Aorta (tissue), 5 donors: ENCODE measurements at regions not wholly inside any gene's neighbourhood (a gene's known extent, or its start where the extent isn't known, plus 50 kb on each side); places are given as distances from the start of the nearest gene placed in this dataset.
A peak's percentile ranks its signal among the peaks of the same experiment; 100 is the strongest.
"Not testable (repeated sequence)": the region's sequence is repeated elsewhere in the genome, so short reads cannot be mapped to it uniquely, and the experiment has no call there.

ENCODE experiments used
- ATAC-seq: fragments of 200-7000 bp; cut with Tn5 transposase; one replicate; pipeline ENCODE4 v1.9.1; 2022; ENCODE audit warnings: moderate library complexity; ENCODE audit not compliant: low FRiP score
- DNase-seq, 2 donors: peaks; one replicate each; pipeline ENCODE4 v3.0.0-alpha.2; 2020
- H3K27ac ChIP-seq, 2 donors: one replicate each; pipeline ENCODE4 v1.5.1; 2013; ENCODE audit warnings: low read length in 2 of 2, mild to moderate bottlenecking in 2 of 2, moderate library complexity in 2 of 2, control low read depth in 1 of 2, inconsistent platforms in 1 of 2, low read depth in 1 of 2
- H3K27me3 ChIP-seq, 2 donors: one replicate each; pipeline ENCODE4 v1.6.1; 2013; ENCODE audit warnings: control low read depth in 1 of 2, low read length in 1 of 2, mild to moderate bottlenecking in 1 of 2, moderate library complexity in 1 of 2; ENCODE audit not compliant: insufficient read depth in 2 of 2, control insufficient read depth in 1 of 2
- H3K36me3 ChIP-seq, 2 donors: one replicate each; pipeline ENCODE4 v1.6.1; 2013; ENCODE audit warnings: control low read depth in 1 of 2, low read length in 1 of 2, mild to moderate bottlenecking in 1 of 2; ENCODE audit not compliant: insufficient read depth in 2 of 2, control insufficient read depth in 1 of 2
- H3K4me1 ChIP-seq, 2 donors: one replicate each; pipeline ENCODE4 v1.6.1; 2013; ENCODE audit warnings: low read length in 2 of 2, control low read depth in 1 of 2, mild to moderate bottlenecking in 1 of 2, moderate library complexity in 1 of 2; ENCODE audit not compliant: insufficient read depth in 2 of 2, control insufficient read depth in 1 of 2
- H3K4me3 ChIP-seq, 2 donors: one replicate each; pipeline ENCODE4 v1.5.1; 2013; ENCODE audit warnings: low read length in 2 of 2, control low read depth in 1 of 2, mild to moderate bottlenecking in 1 of 2
- H3K9me3 ChIP-seq: one replicate; pipeline ENCODE4 v1.6.1; 2013; ENCODE audit warnings: mild to moderate bottlenecking, low read length; ENCODE audit not compliant: control insufficient read depth
- WGBS, 2 donors: extraction: QIAGEN DNeasy Blood & Tissue Kit; methylation state at CpG; one replicate each; pipeline ENCODE4 v1.1.7; 2013; 5-methylcytosine and 5-hydroxymethylcytosine counted together
- intact Hi-C, 2 donors: fragments of 100-400 bp; cut with DNase I; formaldehyde crosslinking; loops; one replicate each; pipeline versions ENCODE4 v1.14.2 to v1.15.0; 2022
- donor health status: healthy with polysubstance abuse.
- donor health status: Bipolar disorder and iron deficiency.
- donor health status: DM: no; HTN: no; CAD: no.
- donor health status: DM: no; HTN: no; CAD: no.
- donor health status: DM: yes; HTN: yes; CAD: no.

GRCh38 chr12:37441371-37441770 is 875.2 kb upstream of the ALG10B start:
- DNase-seq, H3K4me1 ChIP-seq, H3K4me3 ChIP-seq, H3K27me3 ChIP-seq, ATAC-seq, H3K36me3 ChIP-seq, intact Hi-C loops, H3K27ac ChIP-seq, H3K9me3 ChIP-seq: not testable (repeated sequence)
- WGBS, 2 donors = 70 to 82% methylated on average over 1 of the region's 1 CpG

- WGBS, 2 donors = 19 to 47% methylated on average over 3 of the region's 3 CpGs
- H3K4me1 ChIP-seq, H3K36me3 ChIP-seq, H3K9me3 ChIP-seq, H3K27me3 ChIP-seq, DNase-seq, H3K27ac ChIP-seq, intact Hi-C loops, ATAC-seq, H3K4me3 ChIP-seq: not testable (repeated sequence)
These were observed 860.9 kb upstream of the ALG10B start for GRCh38 chr12:37455646-37456045.

DNA sequence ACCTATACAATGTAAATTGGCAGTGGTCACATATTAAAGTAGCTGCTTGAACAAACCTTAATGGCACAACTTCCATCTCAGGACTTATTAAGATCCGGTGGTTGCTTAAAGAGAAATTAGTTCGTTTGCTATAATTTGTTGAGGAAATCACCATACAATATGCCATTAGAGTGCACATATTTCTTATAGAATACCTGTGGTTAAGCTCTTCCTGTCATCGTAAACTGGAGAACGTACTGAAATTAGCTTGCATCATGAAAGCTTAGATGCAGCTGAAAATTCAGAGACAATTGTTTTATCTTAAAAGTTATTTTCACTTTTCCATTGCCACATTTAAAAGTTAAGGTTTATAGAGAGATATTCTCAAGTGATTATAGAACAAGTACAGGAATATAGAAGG is 818.6 kb upstream of the ALG10B start:
- not testable (repeated sequence) for ATAC-seq

GRCh38 chr12:37510256-37510655 is 806.3 kb upstream of the ALG10B start:
- H3K27ac ChIP-seq, DNase-seq, H3K27me3 ChIP-seq, H3K36me3 ChIP-seq, H3K9me3 ChIP-seq, H3K4me3 ChIP-seq, H3K4me1 ChIP-seq, ATAC-seq, intact Hi-C loops: not testable (repeated sequence)

More for the DNA sequence above, 818.6 kb upstream of the ALG10B start:
- DNase-seq, H3K36me3 ChIP-seq, H3K9me3 ChIP-seq, intact Hi-C loops, H3K27ac ChIP-seq, H3K4me3 ChIP-seq, H3K4me1 ChIP-seq, H3K27me3 ChIP-seq: not testable (repeated sequence)
- WGBS, 2 donors = 77 to 79% methylated on average over 4 of the region's 4 CpGs

GRCh38 chr12:37540581-37540980 is 776.0 kb upstream of the ALG10B start:
- WGBS, 2 donors = 87% methylated on average over 9 of the region's 9 CpGs
- H3K4me3 ChIP-seq, H3K27ac ChIP-seq, H3K9me3 ChIP-seq, H3K36me3 ChIP-seq, H3K4me1 ChIP-seq, DNase-seq, intact Hi-C loops, ATAC-seq, H3K27me3 ChIP-seq: not testable (repeated sequence)

- WGBS, 2 donors = 91 to 94% methylated on average over 21 of the region's 21 CpGs
- Histone ChIP-seq H3K9me3 (no peaks in the 10 kb centered on the region), H3K4me3 (no peak overlapping the region), H3K4me1 (no peaks in the 10 kb centered on the region), H3K27me3 (no peaks in the 10 kb centered on the region), H3K27ac (no peak overlapping the region), H3K36me3 (no peaks in the 10 kb centered on the region)
- DNase-seq = no peak
- intact Hi-C loops = no loop called here
- ATAC-seq = no peak
These were observed 775.2 kb upstream of the ALG10B start for GRCh38 chr12:37541356-37541755.

DNA sequence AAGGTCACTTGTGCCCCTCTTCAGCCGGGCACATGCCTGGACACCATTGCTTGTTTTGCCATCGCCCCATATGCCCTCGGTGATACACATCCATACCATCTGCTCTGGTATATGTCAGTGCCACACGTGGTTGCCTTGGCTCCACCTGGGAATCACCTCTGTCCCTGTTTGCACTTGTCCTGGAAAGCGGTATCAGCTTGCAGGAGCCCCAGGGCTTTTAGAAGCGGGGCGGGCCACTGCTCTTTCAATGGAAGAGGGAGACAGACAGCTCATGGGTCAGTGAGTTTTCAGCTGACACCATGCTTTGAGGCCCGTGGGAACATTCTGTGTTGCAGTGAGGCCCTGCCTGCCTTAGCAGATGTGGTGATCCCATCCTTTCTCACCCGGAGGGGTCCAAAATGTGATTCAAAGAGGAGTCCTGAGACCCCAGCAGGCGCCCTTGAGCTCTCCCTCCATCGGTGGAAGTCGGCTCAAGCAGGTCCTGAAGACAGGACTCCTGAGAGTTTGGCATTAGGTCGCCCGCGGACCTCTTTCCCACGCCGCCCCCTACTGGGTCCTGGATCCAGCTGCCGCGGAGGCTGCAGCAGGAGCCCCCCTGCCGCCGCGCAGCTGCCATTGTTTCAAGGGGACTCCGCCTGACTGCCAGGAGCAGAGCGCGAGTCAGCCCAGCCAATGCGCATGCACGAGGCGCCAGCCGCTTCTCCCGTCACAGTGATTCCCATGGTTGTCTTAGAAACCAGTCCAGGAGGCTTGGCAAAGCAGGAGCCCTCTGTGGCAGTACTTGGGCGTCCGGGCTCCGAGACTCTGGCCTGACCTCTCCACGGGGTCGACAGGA is 773.2 kb upstream of the ALG10B start:
- Histone ChIP-seq H3K9me3 (no peaks in the 10 kb centered on the region), H3K27ac (no peak overlapping the region), H3K36me3 (no peaks in the 10 kb centered on the region), H3K4me1 (no peaks in the 10 kb centered on the region), H3K27me3 (no peaks in the 10 kb centered on the region), H3K4me3 (no peak overlapping the region)
- 70 to 75% methylated on average over 35 of the region's 35 CpGs for WGBS, 2 donors
- ATAC-seq (peak; percentile 19), DNase-seq (no peak)
- intact Hi-C loops = no loop called here

DNA sequence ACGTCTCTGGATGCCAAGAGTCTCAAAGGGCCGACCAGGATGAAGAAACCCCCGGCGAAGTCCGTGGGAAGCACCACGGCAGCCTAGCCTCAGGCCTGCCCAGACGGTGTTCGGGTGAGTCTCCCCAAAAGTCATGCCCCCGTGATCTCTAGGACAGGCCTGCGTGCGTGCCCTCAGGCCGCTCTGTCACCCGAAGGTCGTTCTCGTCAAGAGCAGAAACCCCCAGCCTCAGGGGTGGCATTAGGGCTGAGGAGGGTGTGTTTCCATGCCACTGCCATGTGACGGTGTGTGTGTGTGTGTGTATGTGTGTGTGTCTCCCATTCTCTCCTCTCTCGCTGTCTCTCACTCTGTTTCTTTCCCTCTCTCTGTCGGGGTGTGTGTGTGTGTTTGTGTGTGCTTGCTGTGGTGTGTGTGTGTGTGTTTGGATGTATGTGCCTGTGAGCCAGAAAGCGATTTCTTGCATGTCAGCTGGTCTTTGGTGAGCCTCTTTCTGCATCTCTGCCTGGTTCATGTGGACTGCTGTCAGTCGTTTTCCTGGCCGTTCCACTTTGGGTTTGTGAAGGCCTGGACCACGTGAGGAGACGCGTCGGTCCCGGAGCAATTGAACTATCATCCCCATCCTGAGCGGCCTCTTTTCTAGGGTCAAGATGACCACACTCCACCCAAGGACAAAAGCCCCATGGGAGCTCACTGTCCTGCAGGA is 772.5 kb upstream of the ALG10B start:
- WGBS, 2 donors = 89 to 91% methylated on average over 27 of the region's 27 CpGs
- DNase-seq (no peak), ATAC-seq (peak; percentile 26)
- H3K27ac ChIP-seq = no peak overlapping the region
- H3K9me3 ChIP-seq = no peaks in the 10 kb centered on the region
- no peaks in the 10 kb centered on the region for H3K27me3 ChIP-seq
- no peak overlapping the region for H3K4me3 ChIP-seq
- H3K36me3 ChIP-seq = no peaks in the 10 kb centered on the region
- no peaks in the 10 kb centered on the region for H3K4me1 ChIP-seq
- intact Hi-C loops = no loop called here
